RCC 7860 (cell line): ENCODE measurements at regions not wholly inside any gene's neighbourhood (a gene's known extent, or its start where the extent isn't known, plus 50 kb on each side); places are given as distances from the start of the nearest gene placed in this dataset.
"Not testable (repeated sequence)": the region's sequence is repeated elsewhere in the genome, so short reads cannot be mapped to it uniquely, and the experiment has no call there.

ENCODE experiments used
- DNase-seq: peaks from one replicate; pipeline ENCODE4 v3.0.0-alpha.2; 2015; ENCODE audit warnings: low spot score
- FAIRE-seq: peaks from 2 replicates; lab custom pipeline; 2012; peaks lifted over from hg19 to GRCh38; lab: Jason Lieb, UNC

DNA sequence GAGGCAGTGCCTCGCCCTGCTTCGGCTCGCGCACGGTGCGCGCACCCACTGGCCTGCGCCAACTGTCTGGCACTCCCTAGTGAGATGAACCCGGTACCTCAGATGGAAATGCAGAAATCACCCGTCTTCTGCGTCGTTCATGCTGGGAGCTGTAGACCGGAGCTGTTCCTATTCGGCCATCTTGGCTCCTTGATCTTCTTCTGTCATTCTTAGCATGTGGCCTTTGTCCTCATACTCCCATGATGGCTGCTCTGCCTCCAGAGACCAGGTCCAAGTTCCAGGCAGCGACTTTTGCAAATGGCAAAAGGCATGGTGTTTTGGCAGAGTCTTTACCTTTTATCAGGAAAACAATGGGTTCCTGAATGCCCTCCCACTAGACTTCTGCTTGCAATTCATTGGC is 102.6 kb upstream of the SKOR2 start:
- not testable (repeated sequence) for DNase-seq, FAIRE-seq

DNA sequence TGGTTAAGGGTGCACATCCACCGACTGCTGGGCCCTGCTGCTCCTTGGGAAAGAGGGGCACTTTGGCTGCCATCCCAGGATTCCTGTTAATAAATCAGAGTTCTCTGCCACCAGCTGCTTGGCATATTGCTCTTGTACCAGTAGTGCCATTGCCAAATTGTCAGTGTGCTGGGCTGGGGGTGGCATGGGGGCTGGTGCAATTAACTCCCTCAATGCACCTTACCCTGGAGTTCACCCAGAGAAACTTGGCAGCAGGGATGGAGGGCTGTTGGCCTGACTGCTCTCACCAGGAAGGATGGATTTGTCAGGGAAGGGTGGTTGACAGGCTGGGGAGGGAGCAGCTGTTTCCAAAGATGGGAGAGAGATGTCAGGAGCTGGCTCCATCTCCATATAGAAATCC is 94.6 kb upstream of the SKOR2 start:
- DNase-seq, result no peak

DNA sequence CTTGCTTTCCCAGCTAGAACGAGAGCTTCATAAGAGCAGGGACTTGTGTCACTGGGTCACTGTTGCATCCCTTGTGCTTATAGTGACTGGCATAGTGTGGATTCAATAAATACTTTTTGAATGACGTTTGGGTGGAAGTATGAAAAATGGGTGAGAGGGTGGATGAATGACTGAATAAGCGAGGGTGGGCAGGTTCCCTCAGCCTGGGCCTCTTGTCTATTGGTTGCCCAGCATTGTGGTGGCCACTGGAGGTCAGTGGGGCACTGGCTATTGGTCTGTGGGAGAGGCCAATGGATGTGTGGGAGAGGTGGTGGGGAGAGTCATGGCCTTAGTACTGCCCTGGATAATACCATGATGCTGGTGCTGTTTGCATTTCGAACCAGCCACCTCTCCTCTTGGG is 93.8 kb upstream of the SKOR2 start:
- FAIRE-seq (no peak), DNase-seq (no peak)

More for the DNA sequence above, 94.6 kb upstream of the SKOR2 start:
- no peak for FAIRE-seq

DNA sequence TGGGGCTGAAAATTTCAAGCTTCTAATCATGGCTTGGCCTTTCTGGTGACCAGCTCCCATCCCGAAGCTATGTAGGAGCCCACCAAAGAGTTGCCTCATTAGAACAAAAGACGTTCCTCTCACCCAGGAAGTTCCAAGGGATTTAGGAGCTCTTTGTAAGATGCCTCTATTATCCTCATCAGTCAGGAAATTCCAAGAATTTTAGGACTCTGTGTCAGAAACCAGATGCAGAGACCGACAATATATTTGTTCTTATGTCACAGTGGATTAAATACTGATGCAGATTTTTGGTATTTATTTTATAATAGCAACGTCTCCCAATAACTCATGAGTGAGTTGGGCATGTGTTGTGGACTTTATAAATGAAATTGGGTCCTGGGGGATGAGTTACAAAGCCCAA is 91.8 kb upstream of the SKOR2 start:
- DNase-seq, result no peak
- FAIRE-seq, result no peak

DNA sequence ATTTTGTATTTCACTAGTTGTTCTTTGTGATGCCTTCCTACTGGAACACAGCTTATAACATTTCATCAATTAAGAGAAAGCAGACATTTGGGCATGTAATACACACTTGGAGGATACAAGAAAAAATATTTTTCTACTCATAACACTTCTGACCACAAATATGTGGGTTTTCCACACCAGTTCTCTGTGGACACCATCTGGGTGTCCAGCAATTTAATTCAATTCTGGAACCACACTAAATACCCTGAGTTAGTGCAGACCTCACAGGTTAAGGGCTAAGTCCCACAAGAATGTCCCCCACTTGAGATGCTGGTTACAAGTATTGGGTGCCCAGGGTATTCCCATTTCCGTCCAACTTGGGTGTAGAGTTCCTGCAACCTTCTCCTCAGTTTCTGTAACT is 91.1 kb upstream of the SKOR2 start:
- FAIRE-seq (no peak), DNase-seq (no peak)

DNA sequence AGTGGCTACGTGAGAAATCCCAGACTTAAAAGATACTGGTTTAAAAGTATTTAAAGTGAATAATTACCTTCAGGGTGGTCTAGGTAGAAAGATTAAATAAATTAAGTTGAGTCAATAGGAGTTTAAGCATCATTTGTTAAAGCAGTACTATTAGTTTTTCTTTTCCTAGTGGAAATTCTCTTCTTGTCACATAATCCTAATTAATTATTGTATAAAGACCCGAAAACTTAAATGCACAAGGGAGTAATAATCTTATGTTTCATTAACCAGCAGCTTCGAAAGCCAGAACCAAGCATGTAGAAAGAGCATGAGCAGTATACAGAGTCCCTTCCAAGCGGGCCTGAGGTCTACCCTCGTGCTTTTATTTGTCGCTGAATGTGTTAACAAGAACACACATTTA is 90.2 kb upstream of the SKOR2 start:
- FAIRE-seq, result no peak

DNA sequence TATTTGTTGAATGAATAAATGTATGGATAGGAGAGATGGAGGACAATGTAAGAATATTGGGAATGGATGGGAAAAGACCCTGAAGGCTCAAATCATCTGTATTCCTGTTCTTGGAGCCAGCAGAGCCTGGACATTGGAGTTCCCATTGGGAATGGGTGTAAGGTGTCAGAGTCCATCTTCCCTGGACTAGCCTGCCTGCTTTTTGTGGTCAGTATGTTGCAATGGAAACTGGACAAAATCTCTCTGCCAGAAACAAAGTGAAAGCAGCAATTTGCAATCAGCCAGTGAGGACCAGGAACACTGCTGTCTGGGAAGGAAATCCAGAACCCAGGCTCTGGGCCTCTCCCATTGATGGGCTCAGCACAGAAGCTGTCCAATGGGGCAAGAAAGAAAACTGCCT is 83.5 kb upstream of the SKOR2 start:
- FAIRE-seq, result no peak
- no peak for DNase-seq

More for the DNA sequence above, 90.2 kb upstream of the SKOR2 start:
- DNase-seq, result no peak

DNA sequence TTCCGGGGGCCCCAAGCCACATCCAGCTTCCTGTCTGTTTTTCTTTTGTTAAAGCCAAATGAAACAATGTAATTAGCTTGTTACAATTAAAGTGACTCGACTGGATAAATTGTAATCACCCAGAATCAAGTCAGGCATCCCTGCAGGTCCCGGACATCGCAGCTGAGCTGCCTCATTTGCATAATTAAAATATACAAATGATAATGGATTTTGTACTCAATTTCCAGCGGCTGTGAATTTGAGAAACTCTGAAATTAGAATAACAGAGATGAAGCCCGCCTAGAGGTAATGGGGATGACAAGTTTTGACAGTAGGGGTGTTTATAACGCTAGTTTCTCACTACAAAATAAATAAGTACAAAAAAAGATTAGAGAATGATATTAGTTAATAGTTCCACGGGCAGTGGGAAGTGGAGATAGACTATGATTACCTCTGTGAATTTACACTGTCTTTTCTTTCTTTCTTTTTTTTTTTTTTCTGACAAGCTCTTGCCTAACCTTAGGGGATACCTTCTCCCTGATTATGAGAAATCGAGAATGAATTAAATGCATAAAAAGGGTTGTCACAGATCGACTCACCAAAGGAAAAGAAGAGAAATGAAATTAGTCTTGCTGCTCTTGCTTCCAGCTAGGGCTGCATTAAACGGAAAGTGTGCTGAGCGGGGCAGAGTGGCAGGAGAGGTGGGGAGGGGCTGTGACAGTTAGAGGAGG is 82.6 kb upstream of the SKOR2 start:
- DNase-seq, result no peak
- FAIRE-seq, result no peak

DNA sequence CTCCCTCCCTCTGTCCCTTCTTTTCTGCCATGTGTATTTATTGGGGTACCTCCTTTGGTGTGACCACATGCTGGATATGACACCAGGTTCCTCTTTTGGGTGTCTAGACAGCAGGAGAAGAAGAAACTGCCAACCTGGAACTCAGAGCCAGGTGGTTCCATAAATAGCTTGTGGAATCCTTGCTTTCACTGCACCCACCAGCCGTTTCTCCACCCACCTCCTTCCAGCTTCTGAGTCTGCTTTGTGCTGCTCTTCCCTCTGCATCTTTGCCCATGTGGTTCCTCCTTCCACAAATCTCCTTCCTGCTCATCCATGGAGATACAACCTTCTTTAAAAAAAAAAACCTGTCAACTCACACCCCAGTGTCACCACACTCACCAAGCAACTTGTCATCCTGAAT is 80.2 kb upstream of the SKOR2 start:
- no peak for FAIRE-seq

DNA sequence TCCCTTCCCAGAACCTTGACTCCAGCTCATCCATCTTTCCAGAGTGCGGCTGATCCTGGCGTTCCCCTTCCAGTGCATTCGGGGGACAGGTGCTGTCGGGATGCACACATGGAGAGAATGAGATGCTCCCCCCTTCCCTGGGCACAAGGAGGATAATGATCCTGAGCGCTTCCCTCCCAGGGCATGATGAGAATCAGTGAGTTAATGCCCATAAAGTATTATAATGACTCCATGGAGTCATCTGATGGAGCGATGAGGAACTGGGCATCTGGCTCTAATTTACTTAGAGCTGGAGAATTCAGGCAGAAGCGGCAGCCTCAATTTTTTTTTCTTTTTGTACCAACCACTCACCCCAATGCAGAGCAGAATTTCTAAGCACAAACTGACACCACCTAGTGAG is 79.6 kb upstream of the SKOR2 start:
- DNase-seq (no peak), FAIRE-seq (no peak)

More for the DNA sequence above, 80.2 kb upstream of the SKOR2 start:
- no peak for DNase-seq

DNA sequence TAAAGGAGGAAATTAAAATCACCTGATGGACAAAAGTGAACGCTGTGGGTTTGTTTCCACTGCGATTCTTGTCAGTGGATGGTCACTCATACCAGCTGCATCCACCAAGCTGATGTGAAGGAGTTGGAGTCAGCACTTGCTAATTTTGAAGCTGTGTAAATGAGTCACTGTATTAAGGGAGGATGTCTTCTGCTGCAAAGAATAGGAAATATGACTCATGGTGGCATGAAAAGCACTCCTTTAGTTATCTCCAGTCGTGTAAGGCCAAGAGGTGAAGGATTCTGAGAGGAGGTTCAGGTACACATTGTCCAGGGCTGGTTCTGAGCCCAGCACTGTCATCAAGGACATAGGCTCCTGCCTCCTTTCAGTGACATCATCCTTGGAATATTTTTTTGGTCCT is 71.7 kb upstream of the SKOR2 start:
- FAIRE-seq, result no peak
- DNase-seq, result peak; percentile 36

DNA sequence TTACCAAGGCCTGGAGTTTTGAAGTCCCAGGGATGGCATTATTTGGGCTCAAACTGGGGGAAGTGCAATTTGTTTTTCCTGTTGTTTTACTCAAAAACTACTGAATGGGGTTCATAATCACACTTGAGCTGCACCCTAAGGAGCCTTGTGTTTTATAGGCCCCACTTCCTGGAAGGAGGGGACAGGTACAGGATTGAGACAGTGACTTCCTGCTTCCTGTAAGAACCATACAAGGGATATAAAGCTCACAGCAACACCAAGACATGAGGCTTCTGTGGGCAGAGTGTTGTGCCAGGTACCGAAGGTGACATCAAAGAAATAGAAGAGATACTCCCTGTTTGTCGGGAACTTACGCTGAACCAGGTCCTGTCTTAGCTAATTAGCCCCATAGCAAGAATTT is 70.4 kb upstream of the SKOR2 start:
- no peak for DNase-seq
- no peak for FAIRE-seq

DNA sequence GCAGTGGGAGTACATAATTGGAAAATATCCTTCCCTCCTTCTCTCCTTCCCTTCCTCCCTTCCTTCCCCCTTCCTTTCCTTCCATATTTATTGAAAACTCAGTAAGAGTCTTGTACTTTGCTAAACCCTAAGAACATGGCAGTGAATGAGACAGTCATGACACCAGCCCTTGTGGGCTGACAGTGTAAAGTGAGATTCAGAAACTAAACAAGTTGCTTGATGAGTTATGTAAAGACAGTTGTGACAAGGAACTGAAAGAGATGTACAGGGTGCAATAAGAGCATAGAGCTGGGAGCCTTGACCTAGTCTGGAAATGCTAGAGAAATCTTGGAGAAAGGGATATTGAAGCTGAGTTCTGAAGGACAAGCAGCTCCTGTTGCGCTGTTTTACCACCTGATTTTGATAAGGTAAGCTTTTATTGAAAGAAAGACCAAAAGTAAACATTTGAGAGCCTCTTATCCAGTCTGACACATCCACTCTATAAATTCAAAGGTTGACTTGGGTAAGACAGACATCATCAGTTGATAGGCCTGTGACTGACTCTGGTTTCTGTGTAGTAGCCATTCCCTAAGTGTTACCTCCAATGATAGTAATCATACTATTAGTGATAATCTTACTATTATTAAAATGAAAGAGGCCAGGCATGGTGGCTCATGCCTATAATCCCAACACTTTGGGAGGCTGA is 66.5 kb upstream of the SKOR2 start:
- DNase-seq (no peak), FAIRE-seq (no peak)

DNA sequence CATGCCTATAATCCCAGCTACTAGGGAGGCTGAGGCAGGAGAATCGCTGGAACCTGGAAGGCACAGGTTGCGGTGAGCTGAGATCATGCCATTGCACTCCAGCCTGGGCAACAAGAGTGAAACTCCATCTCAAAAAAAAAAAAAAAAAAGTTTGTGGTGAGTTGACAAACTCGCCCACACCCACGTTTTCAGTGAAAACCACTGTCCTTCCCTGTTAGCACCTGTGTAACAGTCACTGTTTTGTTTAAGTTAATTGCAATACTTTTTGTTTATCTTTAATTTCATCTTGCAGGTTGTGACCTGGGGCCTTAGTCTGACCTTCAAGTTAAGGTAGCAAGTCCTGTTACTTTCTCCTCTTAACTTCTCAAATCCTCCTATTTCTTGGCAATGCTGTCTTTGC is 65.5 kb upstream of the SKOR2 start:
- DNase-seq (no peak), FAIRE-seq (no peak)

DNA sequence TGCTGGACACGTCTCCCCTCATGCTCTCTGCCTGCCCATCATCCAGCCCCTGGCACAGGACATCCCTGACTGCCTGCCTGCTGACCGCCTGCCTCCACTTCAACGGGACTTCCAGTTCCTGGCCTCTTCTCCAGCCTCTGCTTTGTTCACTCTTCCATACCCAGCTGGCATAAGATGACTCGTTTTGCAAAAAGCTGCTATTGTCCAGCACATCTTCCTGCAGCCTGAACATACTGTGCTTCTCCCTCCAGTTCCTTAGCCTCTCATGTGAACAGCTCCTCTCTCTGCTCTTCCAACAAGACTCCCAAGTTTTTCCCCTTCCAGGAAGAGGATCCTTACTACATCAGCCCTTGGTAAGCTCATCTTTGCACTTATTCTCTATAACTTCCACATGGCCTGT is 62.4 kb upstream of the SKOR2 start:
- DNase-seq (no peak), FAIRE-seq (no peak)

DNA sequence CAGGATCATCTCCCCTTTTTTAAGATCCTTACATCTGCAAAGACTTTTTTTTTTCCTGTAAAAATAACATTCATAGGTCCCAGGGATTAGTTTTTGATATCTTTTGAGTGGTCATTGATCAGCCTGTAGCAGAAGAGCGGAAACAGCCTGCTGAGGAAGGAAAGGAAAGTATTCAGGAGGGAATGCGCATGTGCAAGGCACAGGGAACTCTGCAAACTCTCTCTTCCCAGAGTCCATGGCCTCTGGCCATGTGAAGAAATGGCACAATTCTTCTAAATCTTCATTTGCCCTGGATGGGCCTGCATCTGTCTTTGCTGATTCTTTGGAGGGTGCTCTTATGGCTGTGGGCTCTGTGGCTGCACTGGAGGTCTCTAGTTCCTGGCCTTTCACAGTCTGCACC is 60.1 kb upstream of the SKOR2 start:
- FAIRE-seq (no peak), DNase-seq (no peak)
